ENCODE measurements at regions not wholly inside any gene's neighbourhood (a gene's known extent, or its start where the extent isn't known, plus 50 kb on each side); places are given as distances from the start of the nearest gene placed in this dataset.

GRCh38 chr4:4770610-4771009 lies 88.9 kb upstream of the MSX1 start:
- TF ChIP-seq EP300 (IDR thresholded peaks at IDR 0.05) = no peak
- no peak for TF ChIP-seq CTCF (IDR thresholded peaks at IDR 0.05)

Data from ovary (tissue), 3 donors.